Hematopoietic multipotent progenitor cell treated with erythropoietin and hydrocortisone succinate and interleukin-3 and kit ligand, for 15 days (in vitro differentiated cells): ENCODE measurements at regions not wholly inside any gene's neighbourhood (a gene's known extent, or its start where the extent isn't known, plus 50 kb on each side); places are given as distances from the start of the nearest gene placed in this dataset.

Source experiments
- DNase-seq: peaks from one replicate; pipeline ENCODE4 v3.0.0-alpha.2; 2015; ENCODE audit warnings: low spot score

GRCh38 chr6:169890049-169890448 is 138.6 kb downstream of the ERMARD start:
- DNase-seq, result no peak

DNA sequence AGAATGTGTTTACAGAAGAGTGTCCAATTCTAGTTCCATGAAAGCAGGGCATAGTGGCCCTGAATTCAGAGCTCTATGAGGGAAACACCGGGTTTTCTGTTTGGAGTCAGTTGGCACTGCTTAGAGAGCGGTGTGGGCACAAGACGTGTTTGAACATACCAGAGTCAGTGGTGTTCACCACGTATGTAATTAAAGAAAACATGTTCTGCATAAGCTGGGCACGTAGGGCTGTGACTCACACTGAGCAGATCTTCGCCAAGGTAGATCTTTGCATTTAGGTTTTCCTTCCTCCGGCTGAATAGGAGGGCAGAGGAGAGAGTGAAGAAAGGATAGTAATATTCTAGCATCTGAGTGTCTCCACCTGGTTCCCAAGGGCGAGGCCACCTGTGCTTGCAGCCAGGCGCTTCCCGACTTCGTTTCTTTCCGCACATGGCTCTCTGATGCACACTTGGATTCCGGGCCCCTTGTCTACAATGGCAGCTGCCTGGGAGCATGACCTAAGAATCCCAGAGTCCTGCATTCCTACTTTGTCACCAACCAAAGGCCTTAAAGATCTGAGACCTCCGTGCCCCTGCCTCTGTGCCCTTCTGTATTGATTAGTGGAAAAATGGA is 136.2 kb downstream of the ERMARD start:
- no peak for DNase-seq

DNA sequence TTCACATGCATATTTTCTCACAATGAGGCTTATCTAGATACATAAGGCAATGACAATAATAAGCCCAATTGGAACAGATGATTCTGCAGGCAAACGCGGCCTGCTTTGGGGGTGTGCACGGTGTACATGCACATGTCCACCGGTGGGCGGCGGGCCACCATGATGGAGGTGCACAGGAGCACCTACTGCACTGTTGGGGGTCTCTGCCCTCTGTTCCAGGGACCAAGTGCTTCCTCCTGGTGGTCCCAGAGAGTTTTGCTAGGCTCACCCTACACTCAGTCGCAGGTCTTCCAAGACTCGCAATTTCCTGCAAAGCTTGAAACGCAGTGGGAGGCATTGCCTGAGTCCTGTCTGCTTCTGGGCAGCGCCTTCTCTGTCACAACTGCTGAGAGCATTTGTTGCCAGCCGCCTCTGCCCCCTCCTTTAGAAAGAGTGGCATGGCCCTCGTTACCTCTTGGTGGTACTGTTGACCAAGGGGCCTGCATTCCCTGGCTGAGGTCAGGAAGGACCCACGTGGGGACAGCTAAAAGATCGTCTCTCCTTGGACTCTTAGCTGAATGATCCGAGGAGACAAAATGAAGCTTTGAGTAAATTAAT is 135.3 kb downstream of the ERMARD start:
- no peak for DNase-seq

DNA sequence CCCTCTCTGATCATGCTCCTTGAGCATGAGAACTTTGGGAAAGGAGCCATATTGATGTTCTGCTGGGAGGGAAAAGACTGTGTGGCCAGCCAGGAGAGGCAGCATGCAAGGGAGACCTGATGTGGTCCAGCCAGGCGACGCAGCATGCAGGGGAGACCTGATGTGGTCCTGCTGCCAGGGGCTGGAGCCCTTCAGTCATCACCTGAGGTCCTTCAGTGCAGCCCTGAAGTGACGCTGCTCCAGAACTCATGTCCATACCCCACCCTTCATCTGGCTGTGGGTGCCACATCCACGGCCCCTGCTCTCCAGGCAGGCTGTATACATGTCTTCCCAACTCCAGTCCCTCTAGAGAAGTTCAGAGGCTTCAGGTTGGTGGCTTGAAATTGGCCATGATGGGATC is 134.4 kb downstream of the ERMARD start:
- DNase-seq, result no peak

GRCh38 chr6:169885131-169885530 is 133.7 kb downstream of the ERMARD start:
- no peak for DNase-seq

DNA sequence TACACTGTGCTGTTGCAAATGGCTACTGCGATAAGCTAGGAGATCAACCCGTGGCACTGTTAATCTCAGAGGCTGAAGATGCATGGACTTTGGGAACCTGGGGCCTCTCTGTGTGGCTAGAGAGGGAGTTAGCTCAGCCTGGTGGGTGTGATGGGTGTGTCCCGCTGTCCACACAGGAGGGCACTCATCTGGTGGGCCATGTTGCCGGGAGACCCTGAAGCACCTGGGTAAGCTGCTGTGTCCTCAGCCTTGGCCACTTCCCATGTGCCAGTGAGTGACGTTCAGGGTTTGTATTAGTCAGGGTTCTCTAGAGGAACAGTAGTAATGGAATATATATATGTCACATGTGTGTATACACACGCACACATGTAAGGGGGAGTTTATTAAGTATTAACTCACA is 132.7 kb downstream of the ERMARD start:
- DNase-seq, result no peak

DNA sequence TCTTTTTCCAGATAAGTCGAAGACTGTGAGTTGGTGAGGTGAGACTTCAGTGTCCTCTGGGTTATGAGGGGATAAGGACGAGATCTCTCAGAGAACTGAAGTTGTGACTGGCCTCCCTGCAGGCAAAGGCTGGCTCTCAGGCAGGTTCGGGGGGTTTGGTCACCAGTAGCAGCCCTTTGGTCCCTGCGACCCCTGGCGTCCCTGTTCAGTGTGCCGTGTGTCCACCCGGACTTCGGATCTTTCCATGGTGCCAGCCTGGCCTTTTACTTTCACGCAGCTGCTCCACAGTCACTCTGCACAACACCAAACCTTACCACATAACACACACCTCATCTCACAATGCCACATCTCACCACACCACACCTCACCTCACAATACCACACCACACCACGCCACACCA is 131.9 kb downstream of the ERMARD start:
- DNase-seq, result no peak

- DNase-seq, result no peak
Measured at GRCh38 chr6:169881976-169882375, 130.6 kb downstream of the ERMARD start.

DNA sequence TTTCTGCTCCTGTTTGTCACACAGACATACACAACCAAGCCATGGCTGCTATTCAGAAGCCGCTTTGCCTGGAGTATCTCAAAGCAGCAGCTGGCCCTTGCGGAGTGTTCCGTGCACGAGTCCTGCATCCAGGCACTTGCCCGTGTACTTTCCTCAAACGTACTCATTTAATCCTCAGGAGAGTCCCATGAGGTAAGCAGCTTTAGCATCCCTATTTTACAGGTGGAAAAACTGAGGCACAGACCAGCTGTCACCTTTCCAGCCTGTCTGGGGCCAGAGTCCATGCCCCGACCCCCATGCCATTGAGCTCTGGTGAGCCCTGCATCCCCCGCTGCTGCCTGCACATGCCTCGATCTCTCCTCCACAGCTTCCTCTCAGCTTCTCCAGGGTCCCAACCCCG is 130.0 kb downstream of the ERMARD start:
- DNase-seq, result no peak

DNA sequence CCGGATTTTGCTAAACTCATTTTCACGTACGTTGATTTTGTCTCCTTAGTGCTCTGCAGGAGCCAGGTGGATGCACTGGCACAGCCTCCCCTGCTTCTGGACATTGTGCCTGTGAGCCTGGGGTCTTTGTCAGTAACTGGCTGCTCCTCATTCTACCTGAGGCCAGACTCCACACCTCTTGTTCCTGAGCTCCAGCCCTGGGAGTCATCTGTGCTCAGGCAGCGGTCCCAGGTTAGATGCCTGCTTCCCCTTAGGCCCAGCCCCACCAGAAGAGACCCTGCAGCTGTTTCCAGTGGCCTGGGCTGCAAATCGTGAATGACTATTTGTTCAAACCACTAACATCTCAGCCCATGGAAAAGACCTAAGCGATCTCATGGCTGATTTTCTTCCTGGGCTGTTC is 129.1 kb downstream of the ERMARD start:
- DNase-seq, result no peak

DNA sequence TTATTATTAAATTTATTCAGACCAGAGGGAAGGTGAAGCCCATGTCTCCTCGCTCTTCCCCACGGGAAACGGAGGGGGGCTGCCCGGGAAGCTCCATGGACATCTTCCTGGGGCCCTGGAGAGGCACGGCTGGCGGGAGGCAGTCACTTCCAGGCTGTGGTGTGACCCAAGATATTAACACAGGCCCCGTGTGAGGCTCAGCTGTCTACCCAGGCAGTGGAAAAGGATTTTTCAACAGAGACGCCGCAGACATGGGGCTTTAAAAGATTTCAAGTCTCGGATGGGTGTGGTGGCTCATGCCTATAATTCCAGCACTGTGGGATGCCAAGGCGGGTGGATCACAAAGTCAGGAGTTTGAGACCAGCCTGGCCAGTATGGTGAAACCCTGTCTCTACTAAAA is 117.9 kb downstream of the ERMARD start:
- no peak for DNase-seq

- no peak for DNase-seq
Measured at GRCh38 chr6:169868458-169868857, 117.0 kb downstream of the ERMARD start.

- DNase-seq, result no peak
Measured at GRCh38 chr6:169867751-169868191, 116.3 kb downstream of the ERMARD start.

DNA sequence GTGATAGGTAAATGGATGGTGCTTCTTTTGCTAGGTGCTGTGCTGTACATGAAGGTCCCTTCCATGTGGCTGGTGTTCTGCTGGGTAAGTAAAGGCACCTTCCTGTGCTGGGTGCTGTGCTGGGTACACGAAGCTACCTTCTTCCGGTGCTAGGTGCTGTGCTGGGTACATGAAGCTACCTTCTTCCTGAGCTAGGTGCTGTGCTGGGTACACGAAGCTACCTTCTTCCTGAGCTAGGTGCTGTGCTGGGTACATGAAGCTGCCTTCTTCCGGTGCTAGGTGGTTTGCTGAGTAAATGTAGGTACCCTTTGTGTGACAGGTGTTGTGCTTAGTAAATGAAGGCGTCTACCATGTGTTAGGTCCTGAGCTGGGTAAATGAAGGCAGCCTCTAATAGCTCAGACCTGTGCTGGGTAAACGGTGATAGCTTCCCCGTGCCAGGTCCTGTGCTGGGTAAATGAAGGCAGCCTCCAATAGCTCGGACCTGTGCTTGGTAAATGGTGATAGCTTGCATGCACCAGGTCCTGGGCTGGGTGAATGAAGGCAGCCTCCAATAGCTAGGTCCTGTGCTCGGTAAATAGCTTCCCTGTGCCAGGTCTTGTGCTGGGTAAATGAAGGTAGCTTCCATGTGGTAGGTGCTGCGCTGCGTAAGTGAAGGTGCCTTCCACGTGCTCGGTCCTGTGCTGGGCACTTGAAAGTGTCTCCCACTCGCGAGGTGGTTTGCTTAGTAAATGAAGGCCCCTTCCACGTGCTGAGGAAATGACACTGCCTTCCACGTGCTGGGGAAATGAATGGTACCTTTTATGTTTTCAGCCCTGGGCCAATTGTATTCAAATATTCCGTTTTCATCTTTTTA is 115.5 kb downstream of the ERMARD start:
- DNase-seq, result no peak

DNA sequence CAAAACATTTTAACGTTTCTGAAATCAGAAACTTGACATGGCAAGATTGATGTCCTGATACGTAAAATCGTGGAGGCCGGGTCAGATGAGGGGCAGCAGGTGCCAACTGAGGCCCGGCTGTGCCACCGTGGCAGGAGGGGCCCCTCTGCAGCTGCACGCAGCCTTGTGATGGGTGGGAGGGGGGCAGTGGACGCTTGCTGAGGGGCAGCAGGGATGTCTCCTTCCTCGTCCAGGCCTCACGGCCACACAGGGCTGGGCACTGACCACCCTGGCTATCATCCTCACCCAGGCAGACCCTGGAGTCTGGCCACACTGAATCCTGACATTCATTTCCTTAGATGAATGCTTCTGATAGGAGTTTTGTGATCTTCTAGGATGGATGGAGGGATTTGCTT is 114.7 kb downstream of the ERMARD start:
- no peak for DNase-seq

DNA sequence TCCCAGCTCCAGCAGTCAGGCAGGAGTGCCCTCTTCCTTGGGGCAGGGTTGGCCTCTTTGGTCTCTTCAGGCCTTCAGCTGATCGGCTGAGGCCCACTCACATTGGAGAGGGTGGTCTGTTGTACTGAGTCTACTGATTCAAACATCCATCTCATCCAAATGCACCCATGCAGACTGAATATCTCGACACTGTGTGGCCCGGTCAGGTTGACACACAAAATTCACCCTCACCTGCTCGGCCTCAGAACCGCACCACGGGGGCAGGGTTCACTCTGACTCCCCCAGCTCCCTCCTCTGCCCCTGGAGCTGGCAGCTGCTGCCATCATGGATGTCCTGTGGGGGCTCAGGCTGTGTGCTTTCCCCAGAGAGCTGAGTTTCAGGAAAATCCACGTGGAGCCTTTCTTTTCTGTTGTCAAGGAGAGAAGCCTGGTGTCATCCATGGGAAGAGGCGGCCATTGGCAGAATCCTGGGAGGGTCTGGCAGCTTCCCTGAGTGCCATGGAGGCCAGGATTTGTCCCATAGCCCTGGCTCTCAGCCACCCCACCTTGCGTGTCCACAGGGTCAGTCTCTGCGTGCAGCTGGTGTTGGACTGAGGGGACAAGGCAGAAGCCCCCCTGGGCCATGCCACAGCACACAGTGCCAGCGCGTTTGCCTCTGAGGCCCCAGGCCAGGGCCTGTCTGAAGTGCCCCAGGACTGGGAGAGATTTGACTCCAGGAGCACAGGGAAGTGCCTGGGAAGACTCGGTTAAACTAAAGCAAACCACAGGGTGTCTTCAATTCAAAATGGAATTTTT is 114.1 kb downstream of the ERMARD start:
- DNase-seq, result no peak

- no peak for DNase-seq
Measured at GRCh38 chr6:169864148-169865020, 113.0 kb downstream of the ERMARD start.

GRCh38 chr6:169863710-169864109 is 112.3 kb downstream of the ERMARD start:
- no peak for DNase-seq

DNA sequence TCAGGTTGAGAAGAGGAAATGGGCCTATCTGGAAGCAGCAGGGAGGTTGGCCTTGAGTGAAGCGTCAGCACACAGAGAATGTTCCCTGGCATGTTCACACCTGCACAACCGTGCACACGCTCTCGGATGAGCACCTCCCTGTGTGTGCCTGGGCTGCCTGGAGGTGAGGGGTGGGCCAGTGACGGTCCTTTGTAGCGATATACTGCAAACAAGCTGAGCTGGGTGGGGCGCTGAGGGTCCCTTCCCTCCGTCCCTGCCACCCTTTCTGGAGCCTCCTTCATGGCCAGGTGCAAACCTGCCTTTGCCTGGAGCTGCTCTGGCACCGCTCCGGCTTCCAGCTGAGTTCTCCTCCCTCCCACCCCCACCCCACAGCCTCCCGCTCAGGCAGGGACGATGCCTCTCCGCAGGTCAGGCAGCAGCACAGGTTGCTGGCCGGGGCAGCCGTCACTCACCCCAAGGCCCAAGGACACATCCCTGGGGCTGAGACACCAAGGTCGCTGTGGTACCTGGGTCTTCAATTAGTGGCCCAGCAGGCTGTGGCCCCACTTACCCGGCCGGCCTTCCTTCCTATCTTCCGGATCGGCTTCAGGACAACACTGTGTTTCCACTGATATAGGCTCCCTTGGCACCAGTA is 111.6 kb downstream of the ERMARD start:
- DNase-seq, result no peak

GRCh38 chr6:169862043-169862891 is 110.8 kb downstream of the ERMARD start:
- no peak for DNase-seq
